Breast epithelium (tissue), 4 donors: ENCODE measurements at regions not wholly inside any gene's neighbourhood (a gene's known extent, or its start where the extent isn't known, plus 50 kb on each side); places are given as distances from the start of the nearest gene placed in this dataset.

Source experiments
- DNase-seq, 2 donors: peaks; one replicate each; pipeline ENCODE4 v3.0.0-alpha.2; 2019; ENCODE audit warnings: low spot score in 2 of 2
- H3K27ac ChIP-seq, 2 donors: fragments of 200-600 bp; sonication (generic) in 1 of 2; one replicate each; pipeline ENCODE4 v1.5.1; 2016 to 2019; ENCODE audit warnings: mild to moderate bottlenecking in 1 of 2
- H3K27me3 ChIP-seq, 2 donors: fragments of 200-600 bp; sonication (generic) in 1 of 2; one replicate each; pipeline versions ENCODE4 v1.5.1 to v1.6.0; 2017 to 2019; ENCODE audit warnings: control low read depth in 1 of 2, mild to moderate bottlenecking in 1 of 2
- H3K36me3 ChIP-seq: fragments of 200-600 bp; one replicate; pipeline ENCODE4 v1.5.1; 2019
- H3K4me1 ChIP-seq, 2 donors: fragments of 200-600 bp; sonication (generic); one replicate each; pipeline ENCODE4 v1.5.1; 2016 to 2019; ENCODE audit warnings: control low read depth in 1 of 2
- H3K4me3 ChIP-seq, 3 donors: fragments of 200-600 bp; sonication (generic); 1 replicate in 2 of 3; 2 replicates in 1 of 3; pipeline ENCODE4 v1.5.1; 2016 to 2019; ENCODE audit warnings: mild to moderate bottlenecking in 3 of 3, moderate library complexity in 2 of 3
- H3K9me3 ChIP-seq, 2 donors: fragments of 200-600 bp; sonication (generic) in 1 of 2; one replicate each; pipeline ENCODE4 v1.5.1; 2016 to 2019; ENCODE audit warnings: control low read depth in 1 of 2
- POLR2A ChIP-seq: fragments of 450-650 bp; IDR thresholded peaks from one replicate; pipeline ENCODE4 v1.6.1; 2016; ENCODE audit warnings: antibody characterized with exemption, mild to moderate bottlenecking, moderate library complexity
- POLR2AphosphoS5 ChIP-seq, 3 donors: sonication (generic); formaldehyde crosslinking; IDR thresholded peaks; one replicate each; pipeline ENCODE4 v1.6.1; 2017; ENCODE audit warnings: antibody characterized with exemption in 3 of 3
- intact Hi-C: fragments of 100-400 bp; cut with DNase I; formaldehyde crosslinking; loops from one replicate; pipeline ENCODE4 v1.15.1; 2023; ENCODE audit warnings: low total_unique reads
- TF ChIP-seq, protein P1 (sequence below), 3 donors: fragments of 450-650 bp; IDR thresholded peaks; one replicate each; pipeline ENCODE4 v1.5.1; 2016 to 2017; ENCODE audit warnings: antibody characterized with exemption in 3 of 3, mild to moderate bottlenecking in 3 of 3, moderate library complexity in 3 of 3

DNA sequence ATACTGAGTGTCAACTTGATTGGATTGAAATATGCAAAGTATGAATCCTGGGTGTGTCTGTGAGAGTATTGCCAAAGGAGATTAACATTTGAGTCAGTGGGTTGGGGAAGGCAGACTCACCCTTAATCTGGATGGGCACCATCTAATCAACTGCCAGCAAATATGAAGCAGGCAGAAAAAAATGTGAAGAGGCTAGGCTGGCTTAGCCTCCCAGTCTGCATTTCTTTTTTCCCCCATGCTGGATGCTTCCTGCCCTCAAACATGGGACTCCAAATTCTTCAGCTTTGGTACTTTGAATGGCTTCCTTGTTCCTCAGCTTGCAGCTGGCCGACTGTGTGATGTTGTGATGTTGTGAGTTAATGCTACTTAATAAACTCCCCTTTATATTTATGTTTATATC, 577.4 kb downstream of the CPS1 start:
- Histone ChIP-seq H3K4me1 (no peaks in the 10 kb centered on the region), H3K27ac (no peak overlapping the region), H3K36me3 (no peaks in the 10 kb centered on the region), H3K4me3 (no peak overlapping the region), H3K9me3 (no peaks in the 10 kb centered on the region), H3K27me3 (no peaks in the 10 kb centered on the region)
- no peak for DNase-seq
- TF ChIP-seq, protein P1, sequence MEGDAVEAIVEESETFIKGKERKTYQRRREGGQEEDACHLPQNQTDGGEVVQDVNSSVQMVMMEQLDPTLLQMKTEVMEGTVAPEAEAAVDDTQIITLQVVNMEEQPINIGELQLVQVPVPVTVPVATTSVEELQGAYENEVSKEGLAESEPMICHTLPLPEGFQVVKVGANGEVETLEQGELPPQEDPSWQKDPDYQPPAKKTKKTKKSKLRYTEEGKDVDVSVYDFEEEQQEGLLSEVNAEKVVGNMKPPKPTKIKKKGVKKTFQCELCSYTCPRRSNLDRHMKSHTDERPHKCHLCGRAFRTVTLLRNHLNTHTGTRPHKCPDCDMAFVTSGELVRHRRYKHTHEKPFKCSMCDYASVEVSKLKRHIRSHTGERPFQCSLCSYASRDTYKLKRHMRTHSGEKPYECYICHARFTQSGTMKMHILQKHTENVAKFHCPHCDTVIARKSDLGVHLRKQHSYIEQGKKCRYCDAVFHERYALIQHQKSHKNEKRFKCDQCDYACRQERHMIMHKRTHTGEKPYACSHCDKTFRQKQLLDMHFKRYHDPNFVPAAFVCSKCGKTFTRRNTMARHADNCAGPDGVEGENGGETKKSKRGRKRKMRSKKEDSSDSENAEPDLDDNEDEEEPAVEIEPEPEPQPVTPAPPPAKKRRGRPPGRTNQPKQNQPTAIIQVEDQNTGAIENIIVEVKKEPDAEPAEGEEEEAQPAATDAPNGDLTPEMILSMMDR (IDR thresholded peaks at IDR 0.05): no peak
- TF ChIP-seq POLR2A: no peak
- no peak for TF ChIP-seq POLR2AphosphoS5 (IDR thresholded peaks at IDR 0.05)
- intact Hi-C loops: no loop called here

DNA sequence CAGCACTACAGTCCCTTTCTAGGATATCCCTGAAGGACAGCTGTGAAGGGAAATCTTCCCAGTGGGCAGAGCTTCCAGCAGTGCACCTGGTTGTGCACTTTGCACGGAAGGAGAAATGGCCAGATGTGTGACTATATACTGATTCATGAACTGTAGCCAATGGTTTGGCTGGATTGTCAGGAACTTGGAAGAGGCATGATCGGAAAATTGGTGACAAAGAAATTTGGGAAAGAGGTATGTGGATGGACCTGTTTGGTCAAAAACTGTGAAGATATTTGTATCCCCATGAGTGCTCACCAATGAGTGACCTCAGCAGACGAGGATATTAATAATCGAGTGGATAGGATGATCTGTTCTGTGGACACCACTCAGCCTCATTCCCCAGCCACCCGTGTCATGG, 582.2 kb downstream of the CPS1 start:
- Histone ChIP-seq H3K27ac (no peak overlapping the region), H3K9me3 (no peaks in the 10 kb centered on the region), H3K4me3 (no peak overlapping the region), H3K36me3 (no peaks in the 10 kb centered on the region), H3K27me3 (no peaks in the 10 kb centered on the region), H3K4me1 (no peaks in the 10 kb centered on the region)
- DNase-seq: no peak
- TF ChIP-seq POLR2AphosphoS5 (IDR thresholded peaks at IDR 0.05) (no peak), POLR2A (no peak)
- TF ChIP-seq, protein P1 (IDR thresholded peaks at IDR 0.05): no peak
- intact Hi-C loops: no loop called here

DNA sequence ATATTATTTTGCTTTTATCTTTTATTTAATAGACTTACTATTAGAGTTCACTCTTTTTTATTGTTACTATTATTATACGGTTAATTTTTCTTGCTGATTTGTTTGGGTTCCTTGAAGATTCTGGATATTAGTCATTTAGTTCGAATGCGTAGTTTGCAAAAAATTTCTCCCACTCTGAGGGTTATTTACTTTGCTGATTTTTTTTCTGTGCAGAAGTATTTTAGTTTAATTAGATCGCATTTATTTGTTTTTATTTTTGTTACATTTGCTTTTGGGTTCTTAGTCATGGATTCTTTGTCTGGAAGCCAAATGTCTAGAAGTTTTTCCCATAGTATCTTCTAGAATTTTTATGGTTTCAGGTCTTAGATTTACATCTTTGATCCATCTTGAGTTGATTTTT, 585.2 kb downstream of the CPS1 start:
- no peaks in the 10 kb centered on the region for H3K4me1 ChIP-seq
- DNase-seq: no peak
- no peak overlapping the region for H3K27ac ChIP-seq
- H3K36me3 ChIP-seq: no peaks in the 10 kb centered on the region
- H3K4me3 ChIP-seq: no peak overlapping the region
- H3K27me3 ChIP-seq: no peaks in the 10 kb centered on the region
- no peaks in the 10 kb centered on the region for H3K9me3 ChIP-seq
- TF ChIP-seq POLR2A (no peak), POLR2AphosphoS5 (IDR thresholded peaks at IDR 0.05) (no peak)
- TF ChIP-seq, protein P1 (IDR thresholded peaks at IDR 0.05): no peak
- intact Hi-C loops: no loop called here

DNA sequence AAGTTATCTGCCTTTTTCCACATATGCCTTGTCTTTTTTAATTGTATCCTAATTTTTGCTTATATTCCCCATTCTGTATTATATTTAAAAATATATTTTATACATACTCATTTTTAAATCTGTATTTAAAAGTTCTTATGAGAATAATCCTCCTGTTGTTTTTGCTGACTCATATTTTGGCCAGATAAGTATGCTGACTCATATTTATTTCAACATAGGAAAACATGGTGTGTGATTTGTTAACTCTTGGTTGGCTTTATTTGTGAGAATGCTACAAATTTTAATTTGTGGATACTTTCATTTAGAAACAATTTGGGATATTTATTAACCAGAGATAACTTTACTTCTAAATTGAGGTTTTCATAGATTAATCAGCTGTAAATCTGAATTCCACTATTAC, 587.7 kb downstream of the CPS1 start:
- TF ChIP-seq POLR2A (no peak), POLR2AphosphoS5 (IDR thresholded peaks at IDR 0.05) (no peak)
- TF ChIP-seq, protein P1 (IDR thresholded peaks at IDR 0.05): no peak
- no peak for DNase-seq
- H3K4me3 ChIP-seq: no peak overlapping the region

DNA sequence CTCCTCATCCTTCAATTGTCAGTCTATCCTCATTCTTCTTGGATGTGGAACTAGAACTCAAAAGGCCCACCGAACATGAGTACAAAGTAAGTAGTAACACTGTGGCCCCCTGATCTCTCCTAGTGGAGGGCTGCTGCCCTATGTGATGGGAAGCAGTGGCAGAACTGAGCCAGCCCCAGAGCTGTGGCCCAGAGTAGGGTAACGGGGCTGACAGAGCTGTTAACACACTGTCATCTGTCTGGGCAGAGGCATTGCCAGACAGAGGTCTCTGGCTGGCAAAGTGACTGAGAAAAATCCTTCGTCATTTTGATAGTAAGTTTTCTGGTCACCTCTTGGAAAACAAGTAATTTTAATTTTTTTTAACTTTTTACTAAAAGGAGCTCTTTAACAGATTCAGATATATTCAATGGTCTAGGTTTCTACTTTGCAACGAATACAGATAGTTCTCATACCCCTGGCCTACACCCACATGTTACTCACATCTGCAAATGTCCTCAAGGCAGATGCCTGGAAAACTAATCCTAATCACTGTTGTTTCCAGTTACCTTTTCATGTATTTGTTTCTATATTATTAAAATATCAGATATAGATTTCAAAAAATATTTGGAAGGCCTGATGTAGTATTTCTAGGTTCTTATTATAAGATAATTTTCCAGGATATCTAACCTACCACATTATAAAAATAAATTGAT, 588.7 kb downstream of the CPS1 start:
- no peaks in the 10 kb centered on the region for H3K9me3 ChIP-seq
- no peak overlapping the region for H3K27ac ChIP-seq
- TF ChIP-seq POLR2A (no peak), POLR2AphosphoS5 (IDR thresholded peaks at IDR 0.05) (no peak)
- TF ChIP-seq, protein P1 (IDR thresholded peaks at IDR 0.05): no peak
- no peaks in the 10 kb centered on the region for H3K27me3 ChIP-seq
- H3K4me1 ChIP-seq: no peaks in the 10 kb centered on the region
- intact Hi-C loops: no loop called here
- no peak overlapping the region for H3K4me3 ChIP-seq
- H3K36me3 ChIP-seq: no peaks in the 10 kb centered on the region
- DNase-seq: no peak

More for the DNA sequence above, 587.7 kb downstream of the CPS1 start:
- Histone ChIP-seq H3K27me3 (no peaks in the 10 kb centered on the region), H3K36me3 (no peaks in the 10 kb centered on the region), H3K9me3 (no peaks in the 10 kb centered on the region), H3K4me1 (no peaks in the 10 kb centered on the region), H3K27ac (no peak overlapping the region)
- intact Hi-C loops: no loop called here
